ENCODE measurements at regions not wholly inside any gene's neighbourhood (a gene's known extent, or its start where the extent isn't known, plus 50 kb on each side); places are given as distances from the start of the nearest gene placed in this dataset.
"Not testable (repeated sequence)": the region's sequence is repeated elsewhere in the genome, so short reads cannot be mapped to it uniquely, and the experiment has no call there.

DNA sequence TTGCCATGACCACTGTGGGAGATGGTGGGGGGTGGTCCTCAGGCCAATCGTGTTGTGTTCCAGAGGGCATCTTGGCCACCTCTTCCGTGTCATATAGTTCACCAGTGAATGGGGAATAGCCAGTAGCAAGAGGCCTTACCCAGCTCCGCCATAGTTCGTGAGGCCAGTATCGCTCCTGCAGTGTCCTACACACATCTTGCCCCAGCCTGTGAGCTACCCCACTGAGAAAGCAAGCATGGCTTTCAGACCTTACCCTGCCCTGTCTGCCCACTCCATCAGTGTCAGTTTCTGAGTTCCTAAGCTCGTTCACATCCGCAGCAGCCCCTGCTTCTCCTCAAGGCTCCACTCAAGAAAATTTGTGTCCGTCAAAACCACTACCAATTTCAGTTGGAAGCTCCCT, 586.0 kb upstream of the PABPC5 start:
- H3K4me3 ChIP-seq (ENCODE audit: low read length); H3K4me1 ChIP-seq (ENCODE audit: control insufficient read depth, insufficient read depth, low read length); H3K27ac ChIP-seq (ENCODE audit: low read length); DNase-seq; H3K27me3 ChIP-seq (ENCODE audit: control insufficient read depth, insufficient read depth); H3K9me3 ChIP-seq (ENCODE audit: control insufficient read depth, low read length); intact Hi-C loops (cut with DNase I); ATAC-seq: not testable (repeated sequence)
- WGBS, result 84% methylated on average over 8 of the region's 8 CpGs

DNA sequence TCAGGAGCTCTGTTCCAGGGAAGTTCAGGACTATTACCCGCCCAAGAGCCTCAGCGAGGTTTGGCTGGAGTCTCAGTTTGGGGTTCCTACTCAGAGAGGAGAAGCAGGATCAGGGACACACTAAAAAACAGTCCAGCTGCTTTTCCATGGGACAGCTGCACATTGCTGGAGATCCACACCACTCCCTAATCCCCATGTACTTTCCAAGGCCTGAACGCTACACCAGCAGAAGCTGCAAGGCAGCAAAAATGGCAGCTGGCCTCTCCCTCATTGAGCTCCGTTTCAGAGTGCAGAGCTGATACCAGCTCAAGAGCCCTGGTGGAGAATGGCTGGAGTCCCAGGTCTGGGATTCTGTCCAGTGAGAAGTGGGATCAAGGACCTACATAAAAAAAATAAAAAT, 551.2 kb upstream of the PABPC5 start:
- intact Hi-C loops (cut with DNase I), result no loop called here
- DNase-seq (no peak), ATAC-seq (no peak)
- H3K27me3 ChIP-seq (ENCODE audit: control insufficient read depth, insufficient read depth), result no peaks in the 10 kb centered on the region
- H3K4me3 ChIP-seq (ENCODE audit: low read length), result no peak overlapping the region
- no peaks in the 10 kb centered on the region for H3K4me1 ChIP-seq (ENCODE audit: control insufficient read depth, insufficient read depth, low read length)
- no peak overlapping the region for H3K27ac ChIP-seq (ENCODE audit: low read length)
- 87% methylated on average over 4 of the region's 4 CpGs for WGBS
- H3K9me3 ChIP-seq (ENCODE audit: control insufficient read depth, low read length), result no peaks in the 10 kb centered on the region

DNA sequence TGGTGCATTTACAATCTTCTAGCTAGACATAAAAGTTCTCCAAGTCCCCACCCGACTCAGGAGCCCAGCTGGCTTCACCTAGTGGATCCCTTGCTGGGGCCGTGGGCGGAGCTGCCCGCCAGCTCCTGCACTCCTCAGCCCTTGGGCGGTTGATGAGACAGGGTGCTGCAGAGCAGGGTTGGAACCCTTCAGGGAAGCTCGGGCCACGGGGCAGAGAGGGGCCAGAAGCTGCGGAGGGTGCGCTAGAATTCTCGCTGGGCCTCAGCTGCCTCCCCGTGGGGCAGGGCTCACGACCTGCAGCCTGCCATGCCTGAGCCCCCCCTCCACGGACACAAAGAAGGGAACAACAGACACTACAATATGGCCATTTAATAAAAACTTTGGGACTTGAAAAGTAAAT, 519.8 kb upstream of the PABPC5 start:
- H3K27ac ChIP-seq (ENCODE audit: low read length); ATAC-seq; intact Hi-C loops (cut with DNase I); H3K4me3 ChIP-seq (ENCODE audit: low read length); H3K27me3 ChIP-seq (ENCODE audit: control insufficient read depth, insufficient read depth); H3K4me1 ChIP-seq (ENCODE audit: control insufficient read depth, insufficient read depth, low read length); H3K9me3 ChIP-seq (ENCODE audit: control insufficient read depth, low read length): not testable (repeated sequence)
- peak in 1 of 3 donors; percentile 23 for DNase-seq
- WGBS, result 84% methylated on average over 13 of the region's 13 CpGs

DNA sequence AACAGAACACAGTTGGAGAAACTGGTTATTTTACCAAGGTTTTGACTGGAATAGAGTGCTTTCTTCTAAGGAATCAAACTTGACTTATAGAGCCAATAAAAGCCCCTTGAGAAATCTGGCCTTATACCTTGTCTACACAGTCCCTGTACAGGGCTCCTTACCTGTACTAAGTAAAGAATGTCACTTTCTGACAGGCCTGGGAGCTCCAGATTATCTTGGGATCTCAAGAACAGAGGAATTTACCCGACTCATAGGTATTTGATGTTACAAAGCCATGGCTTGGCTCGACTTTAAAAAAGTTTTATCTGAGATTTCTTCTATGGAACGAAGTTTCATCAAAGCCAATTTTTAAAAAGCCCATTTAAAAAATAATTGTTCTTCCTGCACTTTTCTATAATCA, 487.8 kb upstream of the PABPC5 start:
- 70% methylated on average over 3 of the region's 3 CpGs for WGBS

DNA sequence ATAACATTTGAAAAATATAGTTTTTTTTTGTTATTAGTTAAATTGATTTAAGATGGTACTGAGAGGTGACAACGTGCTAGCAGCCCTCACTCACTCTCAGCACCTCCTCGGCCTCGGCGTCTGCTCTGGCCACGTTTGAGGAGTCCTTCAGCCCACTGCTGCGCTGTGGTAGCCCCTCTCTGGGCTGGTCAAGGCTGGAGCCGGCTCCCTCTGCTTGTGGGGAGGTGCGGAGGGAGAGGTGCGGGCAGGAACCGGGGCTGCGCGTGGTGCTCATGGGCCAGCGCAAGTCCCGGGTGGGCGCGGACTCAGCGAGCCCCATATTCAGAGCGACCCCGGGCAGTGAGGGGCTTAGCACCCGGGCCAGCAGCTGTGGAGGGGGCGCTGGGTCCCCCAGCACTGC, 439.4 kb upstream of the PABPC5 start:
- DNase-seq; H3K27me3 ChIP-seq (ENCODE audit: control insufficient read depth, insufficient read depth); H3K4me3 ChIP-seq (ENCODE audit: low read length); H3K27ac ChIP-seq (ENCODE audit: low read length); ATAC-seq; H3K9me3 ChIP-seq (ENCODE audit: control insufficient read depth, low read length); intact Hi-C loops (cut with DNase I); H3K4me1 ChIP-seq (ENCODE audit: control insufficient read depth, insufficient read depth, low read length): not testable (repeated sequence)
- WGBS, result 92% methylated on average over 21 of the region's 21 CpGs

More for the DNA sequence above, 487.8 kb upstream of the PABPC5 start:
- DNase-seq; intact Hi-C loops (cut with DNase I); H3K4me1 ChIP-seq (ENCODE audit: control insufficient read depth, insufficient read depth, low read length); H3K4me3 ChIP-seq (ENCODE audit: low read length); H3K27ac ChIP-seq (ENCODE audit: low read length); H3K27me3 ChIP-seq (ENCODE audit: control insufficient read depth, insufficient read depth); ATAC-seq; H3K9me3 ChIP-seq (ENCODE audit: control insufficient read depth, low read length): not testable (repeated sequence)

DNA sequence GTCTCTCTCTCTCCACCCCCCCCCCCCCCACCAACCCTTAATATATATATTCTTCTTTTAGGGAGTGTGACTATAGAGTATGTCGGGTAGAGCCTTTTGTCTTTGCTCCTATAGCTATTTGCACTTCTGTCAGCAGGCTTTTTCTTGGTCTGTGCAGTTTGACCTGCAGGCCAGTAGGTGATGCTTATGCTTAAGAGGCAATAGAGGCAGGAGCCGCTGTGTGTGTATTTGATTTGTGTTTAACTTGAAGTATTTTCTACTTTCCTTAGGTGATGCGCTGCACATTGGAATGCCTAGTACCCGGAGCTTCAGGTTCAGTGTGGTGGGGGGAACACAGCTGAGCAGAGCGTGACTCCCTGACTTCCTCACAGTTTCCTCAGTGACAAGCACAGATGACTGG, 416.5 kb upstream of the PABPC5 start:
- WGBS, result 60% methylated on average over 5 of the region's 5 CpGs
- ATAC-seq; DNase-seq; H3K27ac ChIP-seq (ENCODE audit: low read length); H3K9me3 ChIP-seq (ENCODE audit: control insufficient read depth, low read length); intact Hi-C loops (cut with DNase I); H3K4me1 ChIP-seq (ENCODE audit: control insufficient read depth, insufficient read depth, low read length); H3K27me3 ChIP-seq (ENCODE audit: control insufficient read depth, insufficient read depth); H3K4me3 ChIP-seq (ENCODE audit: low read length): not testable (repeated sequence)

DNA sequence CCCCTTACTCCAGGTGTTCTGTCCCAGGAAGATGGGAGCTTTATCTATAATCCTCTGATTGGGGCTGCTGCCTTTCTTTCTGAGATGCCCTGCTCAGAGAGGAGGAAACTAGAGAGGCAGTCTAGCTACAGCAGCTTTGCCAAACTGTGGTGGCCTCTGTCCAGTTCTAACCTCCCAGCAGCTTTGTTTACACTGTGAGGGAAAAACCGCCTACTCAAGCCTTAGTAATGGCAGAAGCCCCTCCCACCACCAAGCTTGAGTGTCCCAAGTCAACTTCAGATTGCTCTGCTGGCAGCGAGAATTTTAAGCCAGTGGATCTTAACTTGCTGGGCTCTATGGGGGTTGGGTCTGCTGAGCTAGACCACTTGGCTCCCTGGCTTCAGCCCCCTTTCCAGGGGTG, 394.9 kb upstream of the PABPC5 start:
- WGBS, result 72% methylated on average over 2 of the region's 2 CpGs
- Histone ChIP-seq H3K4me1 (ENCODE audit: control insufficient read depth, insufficient read depth, low read length) (no peaks in the 10 kb centered on the region), H3K9me3 (ENCODE audit: control insufficient read depth, low read length) (no peaks in the 10 kb centered on the region), H3K4me3 (ENCODE audit: low read length) (no peak overlapping the region), H3K27me3 (ENCODE audit: control insufficient read depth, insufficient read depth) (no peaks in the 10 kb centered on the region), H3K27ac (ENCODE audit: low read length) (no peak overlapping the region)
- DNase-seq (no peak), ATAC-seq (no peak)
- intact Hi-C loops (cut with DNase I), result no loop called here

DNA sequence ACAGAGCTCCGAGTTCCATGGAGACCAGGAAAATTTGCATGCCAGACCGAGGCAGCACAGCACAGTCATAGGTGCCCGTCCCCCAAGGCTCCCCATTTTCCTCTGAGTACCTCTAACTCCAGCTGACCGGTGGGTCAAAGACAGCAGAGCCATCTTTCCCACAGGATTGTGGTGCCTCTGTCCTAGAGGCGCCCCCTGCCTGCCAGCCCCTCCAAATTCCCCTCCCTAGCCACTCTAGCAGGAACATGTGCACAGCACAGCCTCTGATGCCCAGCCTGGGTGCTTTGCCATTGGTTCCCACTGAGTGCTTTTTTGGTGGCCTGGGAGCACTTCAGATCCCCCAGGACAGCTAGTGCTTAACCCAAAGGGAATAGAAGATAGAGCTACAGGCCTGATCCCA, 368.5 kb upstream of the PABPC5 start:
- intact Hi-C loops (cut with DNase I), result no loop called here

DNA sequence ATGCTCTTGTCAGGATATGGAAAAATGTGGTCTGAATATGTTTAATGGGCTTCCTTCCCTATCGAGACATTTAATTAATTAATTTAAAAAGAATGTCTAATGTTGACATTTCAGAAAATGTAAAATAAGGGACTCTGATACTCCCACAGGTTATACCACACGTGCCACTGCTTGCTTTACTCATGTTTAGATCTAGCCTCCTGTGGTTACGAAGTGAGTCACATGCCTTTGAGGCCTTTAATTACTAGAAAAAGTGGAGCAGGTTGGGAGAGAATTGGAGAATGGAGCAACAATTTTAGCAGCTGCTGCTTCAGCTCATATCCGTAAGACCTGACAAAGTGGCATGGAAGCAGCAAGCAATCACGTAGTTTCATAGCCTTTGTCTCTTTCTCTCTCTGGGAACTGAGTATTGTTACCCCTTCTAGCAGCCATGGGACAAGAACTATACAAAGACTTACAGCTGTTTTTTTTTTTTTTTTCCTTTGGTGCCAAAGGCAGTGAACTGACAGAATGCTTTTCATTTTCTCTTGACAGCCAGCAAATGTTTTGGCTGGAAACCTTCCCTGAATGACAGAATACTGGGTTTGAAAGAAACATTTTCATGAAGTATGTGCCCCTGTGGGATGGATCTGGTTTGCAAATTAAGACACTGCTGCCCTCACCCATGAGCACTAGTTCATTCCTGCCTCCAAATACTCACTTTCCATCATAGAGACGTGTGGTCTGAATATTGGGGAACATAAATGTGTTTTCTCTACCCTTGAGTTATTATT, 355.1 kb upstream of the PABPC5 start:
- 69% methylated on average over 6 of the region's 6 CpGs for WGBS
- ATAC-seq (no peak), DNase-seq (no peak)
- Histone ChIP-seq H3K27ac (ENCODE audit: low read length) (no peak overlapping the region), H3K4me3 (ENCODE audit: low read length) (no peak overlapping the region), H3K9me3 (ENCODE audit: control insufficient read depth, low read length) (no peaks in the 10 kb centered on the region), H3K27me3 (ENCODE audit: control insufficient read depth, insufficient read depth) (no peaks in the 10 kb centered on the region), H3K4me1 (ENCODE audit: control insufficient read depth, insufficient read depth, low read length) (no peaks in the 10 kb centered on the region)
- intact Hi-C loops (cut with DNase I), result no loop called here

More for the DNA sequence above, 368.5 kb upstream of the PABPC5 start:
- no peak for ATAC-seq
- Histone ChIP-seq H3K4me3 (ENCODE audit: low read length) (no peak overlapping the region), H3K27me3 (ENCODE audit: control insufficient read depth, insufficient read depth) (no peaks in the 10 kb centered on the region), H3K27ac (ENCODE audit: low read length) (no peak overlapping the region), H3K9me3 (ENCODE audit: control insufficient read depth, low read length) (no peaks in the 10 kb centered on the region), H3K4me1 (ENCODE audit: control insufficient read depth, insufficient read depth, low read length) (no peaks in the 10 kb centered on the region)
- 85% methylated on average over 5 of the region's 5 CpGs for WGBS
- no peak for DNase-seq

DNA sequence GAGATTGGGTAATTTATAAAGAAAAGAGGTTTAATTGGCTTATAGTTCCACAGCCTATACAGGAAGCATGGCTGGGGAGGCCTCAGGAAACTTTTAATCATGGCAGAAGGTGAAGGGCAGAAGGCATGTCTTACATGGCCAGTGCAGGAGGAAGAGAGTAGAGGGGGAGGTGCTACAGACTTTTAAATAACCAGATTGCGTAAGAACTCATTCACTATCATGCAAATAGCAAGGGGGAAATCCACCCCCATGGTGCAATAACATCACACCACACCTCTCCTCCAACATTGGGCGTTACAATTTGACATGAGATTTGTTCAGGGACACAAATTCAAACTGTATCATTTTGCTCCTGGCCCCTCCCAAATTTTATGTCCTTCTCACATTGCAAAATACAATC, 353.8 kb upstream of the PABPC5 start:
- intact Hi-C loops (cut with DNase I), result no loop called here
- Histone ChIP-seq H3K9me3 (ENCODE audit: control insufficient read depth, low read length) (no peaks in the 10 kb centered on the region), H3K27me3 (ENCODE audit: control insufficient read depth, insufficient read depth) (no peaks in the 10 kb centered on the region), H3K4me1 (ENCODE audit: control insufficient read depth, insufficient read depth, low read length) (no peaks in the 10 kb centered on the region), H3K4me3 (ENCODE audit: low read length) (no peak overlapping the region), H3K27ac (ENCODE audit: low read length) (no peak overlapping the region)
- no peak for DNase-seq
- no peak for ATAC-seq
- WGBS, result 68% methylated on average over 2 of the region's 2 CpGs

DNA sequence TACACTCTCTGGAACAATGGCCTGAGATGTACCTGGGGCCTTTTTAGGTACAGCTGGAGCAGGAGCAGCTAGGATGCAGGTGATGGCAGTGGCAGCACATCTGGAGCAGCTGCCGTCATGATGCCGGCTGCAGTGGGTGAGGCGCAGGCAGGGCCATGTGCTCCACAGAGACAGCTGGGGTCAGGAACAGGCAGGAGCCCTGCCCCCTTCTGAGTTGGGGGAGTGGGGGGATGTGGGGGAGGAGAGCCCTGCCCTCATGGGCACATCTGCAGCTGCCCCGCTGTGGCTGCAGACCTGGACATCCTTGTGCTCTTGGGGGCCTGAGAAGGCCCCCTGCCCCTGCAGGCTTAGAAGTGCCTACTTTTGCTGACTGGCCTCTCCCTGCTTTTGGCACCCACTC, 352.8 kb upstream of the PABPC5 start:
- no peaks in the 10 kb centered on the region for H3K27me3 ChIP-seq (ENCODE audit: control insufficient read depth, insufficient read depth)
- no peak overlapping the region for H3K27ac ChIP-seq (ENCODE audit: low read length)
- DNase-seq, result peak in 1 of 3 donors; percentile 26
- no peaks in the 10 kb centered on the region for H3K4me1 ChIP-seq (ENCODE audit: control insufficient read depth, insufficient read depth, low read length)
- no peak overlapping the region for H3K4me3 ChIP-seq (ENCODE audit: low read length)
- no peak for ATAC-seq
- H3K9me3 ChIP-seq (ENCODE audit: control insufficient read depth, low read length), result no peaks in the 10 kb centered on the region
- intact Hi-C loops (cut with DNase I), result no loop called here
- 98% methylated on average over 4 of the region's 4 CpGs for WGBS

DNA sequence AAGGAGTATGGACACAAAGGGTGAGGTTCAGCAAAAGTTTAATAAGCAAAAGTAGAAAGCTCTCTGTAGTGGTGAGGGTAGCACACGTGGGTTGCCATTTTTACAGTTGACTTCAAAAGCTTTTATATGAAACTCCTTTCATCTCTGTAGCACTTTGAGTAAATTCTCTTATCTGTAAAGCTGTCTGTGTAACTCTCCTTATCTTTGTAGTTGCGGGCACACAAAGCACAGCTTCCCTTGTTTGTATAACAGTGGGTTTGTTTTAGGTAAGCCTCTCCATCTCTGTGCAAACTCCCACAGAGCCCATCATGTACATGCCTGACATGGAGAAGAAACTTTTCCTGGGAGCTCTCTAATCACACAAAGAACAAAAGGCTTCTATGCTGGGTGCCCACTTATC, 325.9 kb upstream of the PABPC5 start:
- 8% methylated on average over 2 of the region's 2 CpGs for WGBS
- no peaks in the 10 kb centered on the region for H3K9me3 ChIP-seq (ENCODE audit: control insufficient read depth, low read length)
- ATAC-seq (no peak), DNase-seq (no peak)
- H3K27me3 ChIP-seq (ENCODE audit: control insufficient read depth, insufficient read depth), result no peaks in the 10 kb centered on the region
- H3K4me1 ChIP-seq (ENCODE audit: control insufficient read depth, insufficient read depth, low read length), result no peaks in the 10 kb centered on the region
- no peak overlapping the region for H3K27ac ChIP-seq (ENCODE audit: low read length)
- intact Hi-C loops (cut with DNase I), result no loop called here
- no peak overlapping the region for H3K4me3 ChIP-seq (ENCODE audit: low read length)
